Ovary (tissue), 3 donors: ENCODE measurements at regions not wholly inside any gene's neighbourhood (a gene's known extent, or its start where the extent isn't known, plus 50 kb on each side); places are given as distances from the start of the nearest gene placed in this dataset.

Source experiments
- CTCF ChIP-seq, 3 donors: fragments of 450-650 bp in 2 of 3; fragments of 200-600 bp in 1 of 3; IDR thresholded peaks; one replicate each; pipeline versions ENCODE4 v1.5.1 to v1.8.0; 2016 to 2022; ENCODE audit warnings: antibody characterized with exemption in 3 of 3, mild to moderate bottlenecking in 1 of 3
- EP300 ChIP-seq: sonication (generic); formaldehyde crosslinking; IDR thresholded peaks from one replicate; pipeline ENCODE4 v1.6.1; 2017; ENCODE audit warnings: antibody characterized with exemption
- POLR2A ChIP-seq: fragments of 450-650 bp; IDR thresholded peaks from one replicate; pipeline ENCODE4 v1.6.1; 2017; ENCODE audit warnings: antibody characterized with exemption, mild to moderate bottlenecking, moderate library complexity
- donor health status: DM: no; HTN: no; CAD: no.

DNA sequence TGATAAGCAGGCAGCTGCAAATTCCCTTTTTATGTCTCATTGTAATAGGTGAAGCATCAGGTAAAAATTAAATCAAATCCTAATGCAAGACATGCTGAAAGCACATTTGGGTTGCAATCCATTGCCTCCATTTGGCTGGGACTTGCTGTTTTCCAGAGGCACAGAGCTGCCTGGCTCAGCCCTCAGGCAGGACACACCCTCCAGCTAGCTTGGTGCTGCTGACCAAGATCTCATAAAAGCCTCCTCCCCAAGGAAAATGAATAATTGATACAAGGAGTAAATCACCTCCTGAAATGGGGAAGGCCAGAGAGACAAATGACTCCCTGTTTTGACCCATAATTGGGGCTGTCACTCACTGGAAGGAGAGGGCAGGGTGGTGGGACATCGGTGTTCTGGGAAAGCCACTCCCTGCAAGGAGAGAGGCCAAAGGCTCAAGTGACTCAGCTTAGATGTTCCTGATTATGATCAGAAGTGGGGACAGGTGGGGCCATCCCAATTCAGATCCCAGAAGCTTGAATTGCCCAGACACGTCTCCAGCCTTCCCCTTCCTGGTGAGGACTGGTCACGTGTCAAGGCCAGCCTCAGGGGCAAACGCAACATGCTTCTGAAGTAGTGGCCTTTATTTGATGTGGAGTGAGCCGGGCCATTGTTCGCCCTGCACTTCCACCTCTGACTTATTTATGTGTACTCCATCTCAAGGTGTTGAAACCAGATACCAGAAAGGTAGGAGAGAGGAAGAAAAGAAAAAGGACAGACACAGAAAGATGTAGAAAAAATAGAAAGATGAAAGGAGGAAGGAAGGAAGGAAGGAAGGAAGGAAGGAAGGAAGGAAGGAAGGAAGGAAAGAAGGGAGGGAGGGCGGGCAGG lies 773.7 kb downstream of the BCL11B start:
- TF ChIP-seq POLR2A (no peak), CTCF (IDR thresholded peaks at IDR 0.05) (no peak), EP300 (no peak)
